Myocyte (in vitro differentiated cells): ENCODE measurements at regions not wholly inside any gene's neighbourhood (a gene's known extent, or its start where the extent isn't known, plus 50 kb on each side); places are given as distances from the start of the nearest gene placed in this dataset.
A peak's percentile ranks its signal among the peaks of the same experiment; 100 is the strongest.

Experiments used
- DNase-seq: peaks from one replicate; pipeline ENCODE4 v3.0.0-alpha.2; 2012; ENCODE audit warnings: low read depth

GRCh38 chr22:47692811-47693210 is 930.4 kb downstream of the TBC1D22A start:
- no peak for DNase-seq

GRCh38 chr22:47691152-47691895 is 928.9 kb downstream of the TBC1D22A start:
- DNase-seq: peak; percentile 2

GRCh38 chr22:47690586-47690985 is 928.1 kb downstream of the TBC1D22A start:
- DNase-seq: no peak

- no peak for DNase-seq
Observed at GRCh38 chr22:47690166-47690565, 927.7 kb downstream of the TBC1D22A start.

GRCh38 chr22:47687776-47688175 is 925.3 kb downstream of the TBC1D22A start:
- DNase-seq: no peak

- DNase-seq: no peak
Observed at GRCh38 chr22:47687346-47687655, 924.9 kb downstream of the TBC1D22A start.

- DNase-seq: no peak
Observed at GRCh38 chr22:47686594-47687345, 924.3 kb downstream of the TBC1D22A start.

GRCh38 chr22:47681411-47682165 is 919.1 kb downstream of the TBC1D22A start:
- no peak for DNase-seq

- no peak for DNase-seq
Observed at GRCh38 chr22:47678636-47679287, 916.3 kb downstream of the TBC1D22A start.

GRCh38 chr22:47678048-47678447 is 915.6 kb downstream of the TBC1D22A start:
- DNase-seq: no peak

- DNase-seq: no peak
Observed at GRCh38 chr22:47676685-47677084, 914.2 kb downstream of the TBC1D22A start.

GRCh38 chr22:47674600-47674999 is 912.1 kb downstream of the TBC1D22A start:
- no peak for DNase-seq

GRCh38 chr22:47673557-47673956 is 911.1 kb downstream of the TBC1D22A start:
- no peak for DNase-seq

- no peak for DNase-seq
Observed at GRCh38 chr22:47672526-47672925, 910.1 kb downstream of the TBC1D22A start.

- DNase-seq: no peak
Observed at GRCh38 chr22:47665151-47665550, 902.7 kb downstream of the TBC1D22A start.

- DNase-seq: no peak
Observed at GRCh38 chr22:47663615-47664605, 901.5 kb downstream of the TBC1D22A start.

- DNase-seq: no peak
Observed at GRCh38 chr22:47659467-47660223, 897.2 kb downstream of the TBC1D22A start.

- DNase-seq: no peak
Observed at GRCh38 chr22:47658182-47658581, 895.7 kb downstream of the TBC1D22A start.

- DNase-seq: no peak
Observed at GRCh38 chr22:47657224-47657623, 894.8 kb downstream of the TBC1D22A start.

- no peak for DNase-seq
Observed at GRCh38 chr22:47656806-47657205, 894.4 kb downstream of the TBC1D22A start.
